CD1c-positive myeloid dendritic cell (primary cell): ENCODE measurements at regions not wholly inside any gene's neighbourhood (a gene's known extent, or its start where the extent isn't known, plus 50 kb on each side); places are given as distances from the start of the nearest gene placed in this dataset.
"Not testable (repeated sequence)": the region's sequence is repeated elsewhere in the genome, so short reads cannot be mapped to it uniquely, and the experiment has no call there.

ENCODE experiments used
- DNase-seq: peaks from one replicate; pipeline ENCODE4 v3.0.0-alpha.2; 2016; ENCODE audit errors: extremely low spot score

DNA sequence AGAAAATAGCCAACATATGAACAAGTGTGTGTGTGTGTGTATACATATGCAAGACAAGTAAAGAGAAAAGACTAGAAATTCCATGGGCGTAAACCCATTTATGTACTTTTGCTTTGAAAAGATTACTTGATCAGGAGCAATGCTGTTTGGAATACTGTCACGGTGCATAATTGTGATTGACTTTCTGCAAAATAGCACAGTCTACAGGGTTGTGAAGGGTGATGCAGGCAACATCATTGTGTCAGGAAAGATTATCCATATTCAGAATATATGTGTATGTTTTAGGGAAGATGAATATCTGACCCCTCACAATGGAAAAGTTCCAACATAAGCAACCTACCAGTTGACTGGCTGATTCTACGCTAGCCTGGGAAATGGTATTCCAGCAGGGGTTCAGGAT, 307.7 kb downstream of the JRKL start:
- no peak for DNase-seq

DNA sequence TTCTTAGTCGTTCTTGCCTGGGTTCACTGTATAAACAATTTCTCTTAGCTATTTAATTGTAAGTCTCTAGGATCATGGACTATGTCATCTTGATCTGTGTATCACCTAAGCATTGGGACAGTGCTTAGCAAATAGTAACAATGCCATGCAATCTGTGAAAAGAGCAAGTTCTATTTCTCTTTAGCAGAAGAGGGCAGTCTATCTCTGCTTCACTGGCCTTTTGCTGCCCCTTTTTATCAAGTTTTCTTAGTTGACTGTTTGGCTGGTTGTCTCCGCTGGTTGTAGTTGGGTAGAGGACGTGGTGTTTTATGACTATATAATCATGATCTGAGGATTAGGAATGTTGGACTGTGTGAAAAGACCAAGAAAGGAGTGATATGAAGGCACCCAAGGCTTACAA, 315.0 kb downstream of the JRKL start:
- no peak for DNase-seq

GRCh38 chr11:96706761-96707160, 316.9 kb downstream of the JRKL start:
- no peak for DNase-seq

DNA sequence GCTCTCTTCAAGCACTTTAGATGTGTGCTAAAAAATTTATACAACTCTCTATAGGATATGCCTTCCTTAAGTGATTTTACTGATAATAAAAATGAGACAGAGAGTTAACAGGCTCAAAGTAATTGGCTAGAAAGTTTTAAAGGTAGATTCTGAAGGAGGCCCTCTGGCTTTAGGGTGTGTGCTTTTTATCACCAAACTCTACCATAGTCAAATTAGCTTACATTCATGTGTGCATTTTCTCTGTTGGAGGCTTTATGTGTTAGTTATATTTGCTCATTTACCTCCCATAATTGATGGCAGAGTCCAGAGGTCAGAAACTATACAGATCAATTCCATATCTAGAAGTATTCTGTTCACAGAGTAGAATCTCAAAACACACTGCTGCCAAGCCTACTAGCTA, 317.5 kb downstream of the JRKL start:
- no peak for DNase-seq

DNA sequence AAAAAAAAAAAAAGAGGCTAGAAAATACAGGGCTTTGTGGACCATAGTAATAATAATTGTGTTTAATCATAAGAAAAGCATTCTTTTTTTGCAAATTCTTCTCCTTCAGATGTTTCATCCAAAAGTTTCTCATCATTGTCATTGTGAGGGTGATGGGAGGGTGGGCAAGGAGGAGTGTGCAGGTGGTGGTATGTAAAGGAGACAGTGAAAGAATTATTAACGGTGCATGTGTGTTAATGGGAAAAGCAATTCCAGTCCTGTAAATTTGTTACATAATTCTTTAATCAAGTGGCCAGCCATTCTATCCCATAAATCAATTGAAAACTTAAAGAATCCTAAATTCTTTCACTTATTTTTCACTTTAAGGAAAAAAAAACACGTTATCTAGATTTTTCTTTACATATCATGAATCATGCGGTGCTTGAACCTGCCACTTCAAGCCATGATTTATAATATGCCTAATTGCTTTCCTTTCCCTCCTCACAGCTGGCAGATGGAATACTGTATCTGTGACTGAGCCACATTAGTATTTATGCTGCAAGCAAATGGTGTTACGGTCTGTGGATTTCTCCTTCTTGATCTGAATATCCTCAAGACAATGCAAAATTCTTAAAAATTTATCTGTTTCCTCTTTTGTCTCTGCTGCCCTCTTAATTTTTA, 318.5 kb downstream of the JRKL start:
- no peak for DNase-seq

DNA sequence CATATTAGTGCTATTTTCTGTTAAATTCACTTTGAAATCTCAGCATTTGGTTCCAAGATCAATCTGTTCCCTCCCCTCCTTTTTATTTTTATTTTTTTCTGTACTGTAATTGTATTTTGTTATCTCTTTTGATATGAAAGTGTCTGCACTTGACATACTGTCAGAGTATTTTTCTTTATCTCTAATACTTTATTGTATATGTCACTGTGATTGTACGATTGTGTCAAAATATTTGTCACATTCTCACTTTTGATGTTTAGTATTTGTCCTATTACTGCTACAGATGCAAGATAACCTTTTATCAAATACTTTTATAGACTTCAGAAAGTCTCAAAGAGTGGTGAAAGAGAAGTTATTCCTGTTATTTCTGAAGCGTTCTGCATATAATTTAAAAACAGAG, 323.5 kb downstream of the JRKL start:
- DNase-seq: no peak

GRCh38 chr11:96714689-96715088, 324.9 kb downstream of the JRKL start:
- no peak for DNase-seq

GRCh38 chr11:96715208-96715607, 325.4 kb downstream of the JRKL start:
- no peak for DNase-seq

GRCh38 chr11:96736601-96737000, 346.8 kb downstream of the JRKL start:
- no peak for DNase-seq

DNA sequence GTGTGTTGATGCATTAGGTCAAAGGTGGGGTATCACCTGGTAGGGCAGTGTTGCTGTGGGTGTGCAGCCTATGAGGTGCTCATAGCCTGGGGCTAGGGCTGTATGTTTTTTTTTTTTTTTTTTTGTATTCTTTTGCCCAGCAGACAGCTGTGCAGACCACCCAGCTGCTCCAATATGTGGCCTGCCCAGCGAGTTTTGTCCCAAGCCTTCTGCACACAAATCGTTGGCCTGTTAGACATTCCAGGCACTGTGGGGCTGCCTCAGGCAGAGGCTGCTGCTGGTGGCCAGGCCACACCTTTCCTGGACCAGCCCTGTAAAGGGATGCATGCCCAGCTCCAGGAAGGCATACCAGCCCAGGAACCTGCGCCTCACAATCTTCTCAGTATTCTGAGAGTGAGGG, 348.5 kb downstream of the JRKL start:
- DNase-seq: no peak

GRCh38 chr11:96741068-96741467, 351.3 kb downstream of the JRKL start:
- DNase-seq: no peak

- no peak for DNase-seq
Measured at GRCh38 chr11:96744697-96745096, 354.9 kb downstream of the JRKL start.

DNA sequence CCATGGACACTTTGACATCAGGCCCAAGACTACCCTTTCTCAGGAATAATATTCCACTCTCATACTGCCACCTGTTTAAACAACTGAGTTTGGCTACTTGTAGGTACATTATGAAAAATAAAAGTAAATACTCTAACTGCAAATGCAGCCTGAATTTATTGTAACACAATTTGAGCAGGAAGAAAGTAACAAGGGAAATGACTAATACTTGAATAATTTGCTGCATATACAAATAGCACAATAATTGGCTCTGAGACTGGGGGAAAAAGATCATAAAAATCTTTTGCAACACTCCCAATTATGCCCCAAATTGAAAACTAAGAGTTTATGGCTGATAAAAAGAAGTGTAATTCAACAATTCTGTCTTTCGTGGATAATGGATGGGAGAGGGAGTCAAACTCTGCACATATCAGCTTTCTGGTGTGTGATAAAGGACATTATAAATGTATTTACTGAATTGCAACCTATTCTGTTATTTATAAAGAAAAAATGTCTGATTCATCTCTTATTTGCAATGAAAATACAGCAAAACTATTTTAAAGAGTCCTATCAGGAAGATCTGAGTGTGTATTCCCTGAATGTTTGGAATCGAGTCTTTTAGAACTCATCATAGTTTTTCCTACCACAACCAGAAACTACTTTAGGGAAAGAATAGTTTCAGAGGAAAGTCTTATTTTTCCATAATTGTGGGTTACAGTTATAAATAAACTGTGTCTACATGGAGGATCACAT, 359.0 kb downstream of the JRKL start:
- no peak for DNase-seq

- not testable (repeated sequence) for DNase-seq
Measured at GRCh38 chr11:96751807-96752206, 362.0 kb downstream of the JRKL start.

GRCh38 chr11:96752221-96752620, 362.4 kb downstream of the JRKL start:
- no peak for DNase-seq

- no peak for DNase-seq
Measured at GRCh38 chr11:96753997-96754396, 364.2 kb downstream of the JRKL start.

GRCh38 chr11:96755209-96755608, 365.4 kb downstream of the JRKL start:
- DNase-seq: no peak

DNA sequence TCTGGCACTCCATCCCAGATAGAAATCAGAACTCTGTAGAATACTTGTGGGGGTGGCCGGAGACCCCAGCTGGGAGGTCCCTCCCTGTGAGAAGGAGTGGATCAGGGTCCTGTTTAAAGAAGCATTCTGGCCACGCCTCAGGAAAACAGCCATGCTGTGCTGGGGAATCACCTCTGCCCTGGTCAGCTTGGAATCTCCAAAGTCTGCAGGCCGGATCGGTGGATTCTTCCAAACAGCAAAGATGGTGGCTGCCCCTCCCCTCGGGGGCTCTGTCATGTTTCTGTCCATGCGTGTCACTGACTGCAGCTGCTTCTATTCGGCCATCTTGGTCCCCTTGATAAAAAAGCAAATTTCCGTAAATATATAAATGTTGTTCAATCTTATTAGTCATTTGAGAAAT, 365.9 kb downstream of the JRKL start:
- DNase-seq: no peak

DNA sequence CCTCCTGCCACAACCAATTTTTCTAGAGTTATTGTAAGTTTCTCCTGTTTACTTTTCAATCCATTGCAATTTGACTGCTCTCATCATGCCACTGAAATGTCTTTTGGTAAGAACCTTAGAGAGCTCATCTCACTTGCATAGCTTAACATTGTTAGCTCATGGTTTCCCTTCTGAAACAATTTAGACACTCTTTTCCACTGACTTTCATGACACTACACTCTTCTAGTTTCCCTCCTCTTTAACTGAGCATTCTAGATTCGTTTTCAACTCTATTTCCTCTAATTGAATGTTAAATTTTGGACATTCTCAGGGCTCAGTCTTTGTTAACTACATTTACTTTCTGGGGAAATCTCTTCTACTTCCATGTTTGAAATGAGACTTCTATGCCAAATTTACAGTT, 369.1 kb downstream of the JRKL start:
- DNase-seq: no peak

DNA sequence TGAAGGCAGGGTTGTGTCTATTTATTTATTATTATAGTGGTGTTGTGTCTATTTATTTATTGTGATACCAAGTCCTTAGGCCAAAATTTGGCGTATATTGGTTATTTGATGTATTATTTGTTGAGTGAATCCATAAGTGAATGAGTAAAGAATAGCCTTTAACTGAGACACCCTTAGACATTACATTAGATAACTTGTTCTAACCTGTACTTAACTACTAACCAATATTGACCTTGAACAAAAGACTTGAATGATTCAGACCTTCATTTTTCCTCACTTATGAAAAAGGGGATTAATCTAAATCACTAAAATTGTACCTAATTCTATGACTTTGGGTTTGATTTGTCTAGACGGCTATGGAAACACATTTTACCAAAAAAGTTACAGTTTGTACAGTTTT, 370.5 kb downstream of the JRKL start:
- no peak for DNase-seq

DNA sequence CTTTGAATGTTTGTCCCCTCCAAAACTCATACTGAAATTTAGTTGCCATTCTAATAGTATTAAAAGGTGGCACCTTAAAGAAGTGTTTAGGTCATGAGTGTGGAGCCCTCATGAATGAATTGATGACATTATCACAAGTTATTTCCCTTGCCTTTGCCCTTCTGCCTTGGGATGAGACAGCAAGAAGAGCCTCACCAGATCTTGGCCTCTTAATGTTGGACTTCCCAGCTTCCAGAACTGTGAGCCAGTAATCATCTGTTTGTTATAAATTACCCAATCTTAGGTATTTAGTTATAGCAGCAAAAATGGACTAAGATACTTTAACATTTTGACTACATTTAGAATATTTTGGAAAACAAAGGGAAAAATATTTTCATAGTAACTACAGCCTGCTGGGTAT, 371.0 kb downstream of the JRKL start:
- DNase-seq: no peak

DNA sequence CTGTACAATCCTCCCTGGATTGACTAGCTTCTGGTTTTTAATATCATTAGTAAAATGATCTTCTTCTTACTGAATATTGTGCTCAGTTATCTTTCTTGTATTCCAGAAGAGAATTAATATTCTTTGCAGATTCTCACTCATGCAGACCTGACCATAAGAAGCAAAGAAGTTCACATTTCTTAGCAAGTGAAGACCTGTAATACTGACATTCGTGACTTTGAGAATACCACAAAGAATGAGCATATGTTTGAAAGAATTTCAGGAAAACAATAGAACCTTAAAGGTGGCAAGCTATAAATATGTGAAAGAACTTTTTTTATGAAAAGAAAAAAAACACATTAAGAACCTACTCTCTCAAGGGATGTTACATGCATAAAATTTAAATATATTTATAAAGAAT, 371.6 kb downstream of the JRKL start:
- no peak for DNase-seq

DNA sequence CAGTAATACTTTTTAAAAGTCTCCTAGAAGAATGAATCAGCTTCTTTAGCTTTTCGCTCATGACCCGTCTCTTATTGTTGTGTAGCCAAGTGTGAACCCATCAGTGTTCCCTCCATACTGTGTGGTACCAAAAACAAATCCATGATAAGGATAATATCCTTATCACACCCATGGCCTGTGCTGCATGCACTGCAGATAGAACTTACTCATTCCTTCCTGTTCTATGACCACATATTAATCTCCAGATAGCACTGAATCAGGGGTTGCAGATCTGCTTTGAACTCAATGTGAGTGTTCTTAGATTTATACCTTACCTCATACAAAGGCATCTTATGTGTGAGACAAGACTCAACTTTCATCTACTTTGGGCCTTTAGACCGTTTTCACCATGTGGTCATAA, 373.4 kb downstream of the JRKL start:
- no peak for DNase-seq

GRCh38 chr11:96778272-96778671, 388.5 kb downstream of the JRKL start:
- no peak for DNase-seq
